ENCODE measurements at regions not wholly inside any gene's neighbourhood (a gene's known extent, or its start where the extent isn't known, plus 50 kb on each side); places are given as distances from the start of the nearest gene placed in this dataset.
A peak's percentile ranks its signal among the peaks of the same experiment; 100 is the strongest.

- Histone ChIP-seq H3K36me3 (replicated peaks; ENCODE audit: insufficient read depth, low read length) (no peaks in the 10 kb centered on the region), H3F3A (ENCODE audit: insufficient read depth, low read length) (0 out of 2 replicates have a peak, but pooled peaks cover 9% of the 10 kb centered on the region), H3K27ac (ENCODE audit: low read length) (no peak overlapping the region), H3K9ac (ENCODE audit: low read length) (no peak overlapping the region), H3K4me2 (ENCODE audit: low read depth, low read length) (no peak overlapping the region), H3K9me2 (replicated peaks; ENCODE audit: insufficient read depth, low read length) (no peaks in the 10 kb centered on the region), H3K4me3 (ENCODE audit: low read length) (no peak overlapping the region), H3K4me1 (ENCODE audit: low read length) (peaks cover 26% of the 10 kb centered on the region), H3K27me3 (replicated peaks; ENCODE audit: insufficient read depth, low read length) (no peaks in the 10 kb centered on the region), H3K9me3 (replicated peaks; ENCODE audit: insufficient read depth, low read length) (no peaks in the 10 kb centered on the region), H2AFZ (ENCODE audit: low read length) (no peak overlapping the region), H3K79me2 (ENCODE audit: low read length) (no peaks in the 10 kb centered on the region), H4K20me1 (ENCODE audit: insufficient read depth, low read length) (no peaks in the 10 kb centered on the region)
- TF ChIP-seq EZH2 (optimal IDR thresholded peaks at IDR 0.05; ENCODE audit: low read depth, low read length), result no peak
- no peak for TF ChIP-seq CTCF (IDR thresholded peaks at IDR 0.05; ENCODE audit: low read length)
- no peak for TF ChIP-seq EZH2phosphoT487 (IDR thresholded peaks at IDR 0.05; ENCODE audit: low read length)
- no peak for DNase-seq
Observed at GRCh38 chr10:44004913-44005787, 356.5 kb upstream of the ZNF32 start.

GRCh38 chr10:43998021-43998809 is 349.5 kb upstream of the ZNF32 start:
- peak overlapping the region; percentile 7 for H3K4me2 ChIP-seq (ENCODE audit: low read depth, low read length)

DNA sequence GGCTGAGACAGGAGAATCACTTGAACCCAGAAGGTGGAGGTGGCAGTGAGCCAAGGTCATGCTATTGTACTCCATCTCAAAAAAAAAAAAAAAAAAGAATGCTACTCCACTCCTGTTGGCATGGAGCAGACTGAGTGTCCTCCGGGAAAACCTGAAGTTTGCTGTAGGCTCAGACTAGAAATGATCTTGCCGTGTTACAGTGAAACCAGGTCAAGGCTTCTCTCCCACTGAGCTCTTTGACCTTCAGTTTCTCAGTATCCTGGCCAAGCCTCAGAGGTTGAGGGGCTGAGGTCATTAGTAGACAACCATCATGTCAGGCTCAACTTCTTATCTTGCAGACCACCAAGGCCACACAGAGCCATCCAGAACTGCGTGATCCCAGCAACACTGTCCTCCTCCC is 348.6 kb upstream of the ZNF32 start:
- no peaks in the 10 kb centered on the region for H4K20me1 ChIP-seq (ENCODE audit: insufficient read depth, low read length)
- H2AFZ ChIP-seq (ENCODE audit: low read length), result no peak overlapping the region
- peak overlapping the region; percentile 7; the same call in 1 of the 2 replicates for H3K4me2 ChIP-seq (ENCODE audit: low read depth, low read length)
- no peak overlapping the region for H3K9ac ChIP-seq (ENCODE audit: low read length)
- H3F3A ChIP-seq (ENCODE audit: insufficient read depth, low read length), result no peaks in the 10 kb centered on the region
- no peaks in the 10 kb centered on the region for H3K9me2 ChIP-seq (replicated peaks; ENCODE audit: insufficient read depth, low read length)
- H3K36me3 ChIP-seq (replicated peaks; ENCODE audit: insufficient read depth, low read length), result no peaks in the 10 kb centered on the region
- TF ChIP-seq EZH2phosphoT487 (IDR thresholded peaks at IDR 0.05; ENCODE audit: low read length) (no peak), EZH2 (optimal IDR thresholded peaks at IDR 0.05; ENCODE audit: low read depth, low read length) (no peak), CTCF (IDR thresholded peaks at IDR 0.05; ENCODE audit: low read length) (no peak)
- H3K9me3 ChIP-seq (replicated peaks; ENCODE audit: insufficient read depth, low read length), result no peaks in the 10 kb centered on the region
- H3K27ac ChIP-seq (ENCODE audit: low read length), result no peak overlapping the region
- no peaks in the 10 kb centered on the region for H3K27me3 ChIP-seq (replicated peaks; ENCODE audit: insufficient read depth, low read length)
- no peaks in the 10 kb centered on the region for H3K79me2 ChIP-seq (ENCODE audit: low read length)
- H3K4me3 ChIP-seq (ENCODE audit: low read length), result no peak overlapping the region
- H3K4me1 ChIP-seq (ENCODE audit: low read length), result peaks cover 20% of the 10 kb centered on the region
- DNase-seq, result no peak

More at GRCh38 chr10:43998021-43998809, 349.5 kb upstream of the ZNF32 start:
- Histone ChIP-seq H3K36me3 (replicated peaks; ENCODE audit: insufficient read depth, low read length) (no peaks in the 10 kb centered on the region), H4K20me1 (ENCODE audit: insufficient read depth, low read length) (no peaks in the 10 kb centered on the region), H3K4me1 (ENCODE audit: low read length) (peaks cover 20% of the 10 kb centered on the region), H3K9me3 (replicated peaks; ENCODE audit: insufficient read depth, low read length) (no peaks in the 10 kb centered on the region), H3K9ac (ENCODE audit: low read length) (no peak overlapping the region), H3K79me2 (ENCODE audit: low read length) (no peaks in the 10 kb centered on the region), H2AFZ (ENCODE audit: low read length) (0 out of 2 replicates have a peak overlapping the region, but pooled peaks have one; percentile 2), H3K27ac (ENCODE audit: low read length) (peak overlapping the region; percentile 24; the same call in 1 of the 2 replicates), H3K9me2 (replicated peaks; ENCODE audit: insufficient read depth, low read length) (no peaks in the 10 kb centered on the region), H3F3A (ENCODE audit: insufficient read depth, low read length) (no peaks in the 10 kb centered on the region), H3K4me3 (ENCODE audit: low read length) (no peak overlapping the region), H3K27me3 (replicated peaks; ENCODE audit: insufficient read depth, low read length) (no peaks in the 10 kb centered on the region)
- TF ChIP-seq EZH2 (optimal IDR thresholded peaks at IDR 0.05; ENCODE audit: low read depth, low read length), result no peak
- no peak for TF ChIP-seq EZH2phosphoT487 (IDR thresholded peaks at IDR 0.05; ENCODE audit: low read length)
- no peak for TF ChIP-seq CTCF (IDR thresholded peaks at IDR 0.05; ENCODE audit: low read length)
- DNase-seq, result peak; percentile 47
